ENCODE measurements at regions not wholly inside any gene's neighbourhood (a gene's known extent, or its start where the extent isn't known, plus 50 kb on each side); places are given as distances from the start of the nearest gene placed in this dataset.
A peak's percentile ranks its signal among the peaks of the same experiment; 100 is the strongest.

DNA sequence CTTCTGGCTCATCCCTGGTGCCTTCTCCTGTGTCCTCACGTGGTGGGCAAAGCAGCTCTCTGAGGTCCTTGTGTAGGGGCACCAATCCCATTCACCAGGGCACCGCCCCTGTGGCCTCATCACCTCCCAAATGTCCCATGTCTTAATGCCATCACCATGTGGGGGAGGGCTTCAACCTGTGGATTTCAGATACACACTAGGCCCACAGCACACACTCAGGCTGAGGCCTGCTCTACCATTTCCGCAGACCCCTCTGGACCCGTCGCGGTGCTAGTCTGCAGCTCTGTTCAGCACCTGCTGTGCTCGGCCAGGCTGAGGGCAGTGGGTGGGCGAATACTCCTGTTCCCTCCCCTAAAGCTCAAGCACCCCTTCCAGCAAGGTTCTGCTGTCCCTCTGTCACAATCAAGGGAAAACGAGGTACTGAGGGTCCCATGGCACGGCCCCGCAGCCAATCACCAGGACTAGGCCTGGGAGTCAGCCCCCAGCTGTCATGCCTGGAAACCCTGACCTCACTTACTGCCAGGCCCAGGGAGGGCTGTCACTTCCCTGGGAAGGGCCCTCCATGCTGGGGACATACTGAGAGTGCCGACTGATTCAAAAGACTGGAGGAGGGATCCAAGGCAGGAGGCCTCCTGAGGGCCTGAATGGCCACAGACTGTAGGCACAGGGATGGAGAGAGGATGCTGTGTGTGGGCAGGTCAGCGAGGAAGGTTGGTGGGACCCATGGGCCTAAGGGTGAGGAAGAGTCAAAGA is 123.8 kb upstream of the RET start:
- no peak for DNase-seq

DNA sequence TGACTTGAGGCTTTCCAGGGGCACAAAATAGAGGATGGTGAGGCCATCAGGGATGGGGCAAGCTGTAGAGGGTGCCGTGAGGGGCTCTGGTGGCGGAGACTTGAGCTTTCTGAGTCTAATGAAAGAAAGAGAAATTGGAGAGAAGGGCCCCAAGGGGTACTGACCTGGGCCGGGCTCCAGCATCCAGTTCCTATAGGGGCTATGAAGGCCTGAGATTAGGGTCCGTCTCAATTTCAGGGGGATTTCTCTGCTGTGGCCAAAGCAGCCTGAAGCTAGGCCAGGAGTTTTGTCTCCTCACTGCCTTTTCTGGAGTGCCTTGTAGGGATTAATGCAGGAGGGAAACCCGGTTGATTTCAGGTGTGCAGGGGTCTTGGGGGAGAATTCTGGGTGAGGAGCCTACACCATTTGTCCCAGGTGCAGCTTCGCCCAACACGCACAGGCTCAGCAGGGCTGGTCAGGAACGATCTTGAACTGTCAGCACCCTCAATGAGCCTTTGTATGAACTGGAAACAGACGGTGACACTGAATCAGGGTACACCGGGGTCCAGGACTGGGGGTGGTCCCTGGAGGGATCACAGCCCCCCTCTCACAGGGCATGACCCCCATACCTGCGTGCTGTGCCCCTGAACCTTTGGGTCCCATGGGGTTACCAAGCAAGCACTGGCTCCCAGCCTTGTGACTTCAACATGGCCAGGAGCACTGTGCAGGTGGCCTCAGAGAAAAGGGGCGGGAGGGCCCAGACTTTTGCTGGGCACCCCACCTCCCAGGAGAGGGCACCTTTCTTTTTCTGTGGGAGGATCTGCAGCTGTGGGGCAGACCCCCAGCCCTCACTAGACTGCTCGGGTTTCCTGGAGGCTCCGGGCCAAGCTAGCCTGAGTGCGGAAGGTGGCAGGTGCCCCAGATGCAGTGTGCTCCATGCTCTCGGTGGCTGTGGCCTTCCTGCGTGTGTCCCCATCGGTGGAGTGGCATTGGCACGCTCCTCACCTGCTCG is 122.9 kb upstream of the RET start:
- DNase-seq = no peak

DNA sequence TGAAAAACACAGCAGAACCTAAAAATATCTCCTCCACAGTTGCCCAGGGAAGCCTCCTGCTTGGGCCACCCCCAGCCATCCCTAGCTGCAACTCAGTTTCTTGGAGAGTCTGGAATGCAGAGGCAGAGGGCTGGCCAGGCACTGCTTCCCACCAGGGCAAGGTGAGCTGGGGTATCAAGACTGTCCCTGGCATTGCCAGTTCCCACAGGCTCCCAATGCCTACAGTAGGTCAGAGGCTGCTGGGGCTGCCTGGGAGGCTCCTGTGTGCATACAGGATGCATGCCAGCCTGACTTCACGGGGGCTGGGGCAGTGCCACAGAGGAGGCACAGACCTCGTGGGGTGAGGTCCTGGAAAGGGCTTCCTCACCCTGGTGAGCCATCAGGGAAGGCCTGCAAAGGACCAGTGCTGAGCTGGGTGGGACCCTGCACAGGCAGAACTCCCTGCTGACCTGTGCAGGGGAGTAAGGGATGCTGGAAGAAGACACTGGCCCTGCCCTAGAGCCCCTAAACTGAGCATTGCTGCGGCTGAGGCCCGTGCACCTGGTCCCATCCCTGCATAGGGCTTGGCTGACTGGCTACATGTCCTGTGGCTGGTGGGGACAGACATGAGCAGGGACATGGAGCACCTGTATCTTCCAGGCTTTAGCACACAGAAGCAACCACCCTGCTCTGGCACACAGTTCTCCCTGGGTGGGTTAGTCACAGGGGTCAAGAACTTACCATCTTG is 121.9 kb upstream of the RET start:
- DNase-seq = no peak

DNA sequence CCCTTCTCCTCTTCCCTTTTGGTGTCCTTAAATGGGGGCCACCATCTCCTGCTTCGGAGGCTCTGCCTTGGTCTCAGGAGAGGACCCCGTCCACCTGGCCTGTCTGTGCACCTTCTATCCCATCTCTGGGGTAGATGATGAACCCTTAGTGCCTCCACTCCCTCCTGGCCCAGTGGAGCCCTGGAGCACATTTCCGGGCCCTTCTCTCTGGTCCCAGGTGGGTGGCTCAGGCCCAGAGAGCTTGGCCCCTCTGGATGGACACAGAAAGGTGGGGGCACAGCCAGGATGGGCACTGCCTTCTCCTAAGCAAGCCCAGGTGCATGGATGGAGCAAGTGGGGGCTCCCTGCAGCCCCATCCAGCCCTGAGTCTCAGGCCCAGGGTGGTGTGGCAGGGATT is 121.4 kb upstream of the RET start:
- DNase-seq = no peak

DNA sequence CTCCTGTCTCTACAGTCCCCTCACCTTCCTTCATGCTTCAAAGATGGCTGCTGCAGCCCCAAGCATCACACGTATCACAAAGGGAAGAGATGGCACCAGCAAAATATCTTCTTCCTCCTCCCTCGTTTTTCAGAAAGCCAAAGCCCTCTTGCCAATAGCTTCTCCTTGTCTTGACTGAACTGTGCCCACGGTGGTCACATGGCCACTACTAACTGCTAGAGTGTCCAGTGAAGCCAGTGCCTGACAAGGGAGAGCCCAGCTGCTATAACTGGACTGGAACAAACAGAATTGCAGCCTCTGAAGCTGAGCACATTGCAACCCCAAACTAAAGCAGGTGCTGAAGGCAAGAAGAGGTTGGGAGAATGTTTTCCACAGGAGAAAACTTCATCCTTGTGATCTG is 120.8 kb upstream of the RET start:
- no peak for DNase-seq

DNA sequence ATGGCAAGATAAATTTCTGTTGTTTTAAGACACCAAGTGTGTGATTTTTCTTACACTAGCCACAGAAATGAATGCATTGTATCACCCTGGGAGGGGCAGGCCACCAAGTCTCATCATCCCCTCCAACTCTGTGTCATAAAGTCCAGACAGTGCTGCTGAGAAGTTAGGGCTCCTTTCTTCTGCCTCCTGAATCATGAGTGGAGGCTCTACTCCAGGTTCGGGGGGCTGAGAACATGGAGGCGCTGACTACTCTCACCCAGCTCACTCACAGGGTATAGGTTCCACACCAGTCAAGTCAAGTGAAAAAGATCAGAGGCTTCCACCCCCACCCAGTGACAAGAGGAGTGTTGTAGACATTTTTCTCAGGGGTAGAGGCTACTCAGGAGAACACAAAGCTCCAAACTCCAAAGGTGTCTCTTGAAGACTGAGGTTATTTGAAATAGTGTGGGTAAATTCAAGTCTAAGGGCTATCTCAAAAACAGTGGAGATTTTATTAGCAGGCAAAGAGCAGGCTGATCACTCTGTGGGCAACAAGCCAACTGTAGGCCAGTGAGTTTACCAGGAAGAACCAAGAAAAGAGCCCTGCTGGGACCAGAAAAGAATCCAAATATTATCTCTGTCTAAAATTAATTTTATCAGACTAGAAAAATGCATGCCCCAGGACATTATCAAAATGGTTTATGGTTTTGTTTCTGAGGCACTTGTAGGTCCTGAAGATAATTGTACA is 118.6 kb upstream of the RET start:
- DNase-seq = no peak

DNA sequence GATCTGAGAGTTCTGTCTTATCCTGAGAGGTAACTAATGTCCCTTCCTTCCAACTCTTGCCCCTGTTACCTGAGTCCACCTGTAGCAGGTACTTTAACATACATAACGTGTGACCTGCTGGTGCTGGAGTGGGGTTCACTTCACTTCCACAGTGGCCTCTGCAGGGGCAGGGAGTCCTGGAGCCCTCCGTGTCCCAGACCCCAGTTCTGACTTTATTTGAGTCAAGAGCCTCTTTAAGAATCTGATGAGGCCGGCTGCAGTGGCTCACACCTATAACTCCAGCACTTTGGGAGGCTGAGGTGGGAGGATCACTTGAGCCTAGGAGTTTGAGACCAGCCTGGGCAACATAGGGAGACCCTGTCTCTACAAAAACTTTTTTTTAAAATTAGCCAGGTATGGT is 117.0 kb upstream of the RET start:
- no peak for DNase-seq

DNA sequence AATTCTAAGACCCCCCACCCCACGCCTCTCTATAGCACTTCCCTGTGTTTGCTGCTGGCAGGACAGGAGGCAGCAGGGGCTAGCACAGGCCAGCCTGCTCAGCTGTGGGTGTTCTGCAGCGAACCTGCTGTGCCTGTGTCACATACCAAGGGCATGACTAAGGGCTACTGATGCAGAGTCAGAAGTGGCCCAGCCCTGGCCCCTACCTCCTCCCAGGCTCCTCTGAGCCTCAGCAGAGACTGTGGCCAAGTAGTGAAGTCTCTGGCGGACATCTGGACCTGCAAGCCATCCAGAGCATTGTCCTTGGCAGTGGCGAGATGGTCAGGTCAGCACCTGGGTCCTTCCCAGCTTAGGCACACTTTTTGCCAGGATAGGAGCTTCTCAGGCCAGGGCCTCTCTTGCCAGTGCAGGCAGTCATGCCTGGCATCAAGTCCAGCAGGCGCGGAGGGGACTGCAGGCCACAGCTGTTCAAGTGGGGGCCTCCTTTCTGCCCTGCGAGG is 116.3 kb upstream of the RET start:
- DNase-seq = peak; percentile 21

DNA sequence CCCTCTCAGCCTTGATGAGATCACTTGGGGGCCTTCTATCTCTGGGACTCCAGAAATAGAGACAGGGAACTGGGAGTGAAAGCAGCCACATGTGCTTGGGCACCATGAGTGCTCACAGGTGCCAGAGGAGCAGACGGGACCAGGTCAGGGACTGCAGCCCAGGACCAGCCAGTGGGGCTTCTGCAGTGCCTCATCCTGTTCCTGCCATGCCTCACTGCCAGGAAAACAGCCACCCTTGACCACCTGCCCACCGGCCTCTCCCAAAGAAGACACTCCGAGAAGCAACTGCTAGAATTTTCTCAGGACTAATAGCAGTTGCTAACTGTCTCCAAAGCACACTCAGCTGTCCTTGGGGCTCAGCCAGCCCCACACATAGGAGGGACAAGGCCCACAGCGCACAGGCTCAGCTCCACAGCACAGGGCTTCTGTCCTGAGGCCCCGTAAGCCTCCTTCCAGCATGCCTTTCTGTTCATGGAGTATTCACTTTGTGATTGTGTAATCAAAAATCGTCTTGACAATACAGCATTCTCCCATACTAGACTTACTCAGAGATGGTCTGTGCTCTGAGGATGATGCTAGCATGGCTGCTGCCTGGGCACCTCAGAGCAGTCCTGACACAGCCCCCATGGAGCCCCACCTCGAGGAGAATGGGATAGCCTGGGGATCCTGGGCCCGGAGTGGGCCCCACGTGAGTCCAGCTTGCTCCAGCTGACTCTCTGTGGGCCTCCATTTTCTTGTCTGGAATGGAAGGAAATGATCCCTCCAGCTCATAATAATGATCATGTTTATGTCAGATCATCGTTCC is 115.7 kb upstream of the RET start:
- DNase-seq = peak; percentile 32

DNA sequence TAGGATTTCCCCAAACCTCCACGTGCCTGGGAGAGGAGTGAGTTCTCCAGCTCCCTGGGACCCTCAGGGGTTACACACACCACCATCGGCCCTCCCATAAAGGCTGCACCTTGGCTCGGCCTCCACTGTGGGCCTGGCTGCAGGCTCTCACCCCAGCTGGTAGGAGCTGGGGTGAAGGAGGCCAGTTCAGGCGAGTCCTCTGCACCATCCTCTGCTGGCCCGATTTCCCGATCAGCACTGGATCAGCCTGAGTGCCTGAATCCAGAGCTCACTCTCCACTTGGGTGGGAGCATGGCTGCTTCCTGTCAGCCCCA is 115.1 kb upstream of the RET start:
- DNase-seq = no peak

DNA sequence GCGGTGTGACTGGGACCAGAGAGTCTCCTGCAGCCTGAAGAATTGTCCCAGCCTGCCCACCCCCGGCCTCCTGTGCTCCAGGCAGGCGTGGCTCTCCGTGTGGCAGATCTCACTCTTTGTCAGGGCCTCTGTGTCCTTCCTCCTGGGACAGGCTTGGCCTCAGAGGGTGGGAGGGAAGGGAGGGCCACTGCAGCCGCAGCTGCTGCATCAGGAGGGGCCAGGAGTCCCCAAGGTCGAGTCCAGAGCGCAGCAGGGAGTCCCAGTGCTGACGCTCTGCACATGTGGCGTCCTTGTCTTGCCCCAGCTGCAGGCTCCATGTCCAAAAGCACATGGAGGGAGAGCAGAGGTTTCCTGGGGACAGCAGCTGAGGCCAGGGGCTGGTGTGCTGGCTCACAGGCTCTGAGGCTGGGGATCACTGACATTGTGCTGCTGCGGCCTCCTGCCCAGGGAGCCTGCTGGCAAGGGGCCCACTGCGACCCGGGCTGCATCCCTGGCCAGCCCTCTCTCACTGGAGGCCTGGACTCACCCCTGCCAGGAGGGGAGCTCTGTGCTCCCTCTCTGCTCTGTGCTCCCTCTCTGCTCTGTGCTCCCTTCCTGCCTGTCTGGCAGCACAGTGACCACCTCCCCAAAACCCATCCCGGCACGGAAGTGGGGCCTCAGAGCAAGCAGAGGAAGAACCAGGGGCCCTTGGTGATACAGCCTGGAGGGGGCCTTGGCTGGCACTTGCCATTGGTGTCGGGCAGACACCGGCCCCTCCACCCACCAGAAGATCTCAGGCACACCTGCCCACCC is 114.6 kb upstream of the RET start:
- DNase-seq = no peak

DNA sequence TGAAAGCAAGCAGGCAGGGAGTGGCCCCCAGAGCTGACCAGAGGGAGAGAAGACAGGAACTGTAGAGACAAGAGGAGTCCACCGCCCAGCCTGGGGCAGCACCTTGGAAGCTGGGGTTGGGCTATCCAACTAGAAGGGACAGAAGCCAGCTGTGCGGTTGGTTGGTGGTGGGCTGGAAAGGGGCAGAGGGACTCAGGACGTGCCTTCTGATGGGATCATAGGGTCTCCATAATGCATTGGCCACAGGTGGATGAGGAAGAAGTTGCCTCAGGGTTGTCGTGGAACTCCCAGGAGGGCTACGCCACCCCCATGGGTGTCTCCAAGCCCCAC is 114.0 kb upstream of the RET start:
- DNase-seq = no peak

DNA sequence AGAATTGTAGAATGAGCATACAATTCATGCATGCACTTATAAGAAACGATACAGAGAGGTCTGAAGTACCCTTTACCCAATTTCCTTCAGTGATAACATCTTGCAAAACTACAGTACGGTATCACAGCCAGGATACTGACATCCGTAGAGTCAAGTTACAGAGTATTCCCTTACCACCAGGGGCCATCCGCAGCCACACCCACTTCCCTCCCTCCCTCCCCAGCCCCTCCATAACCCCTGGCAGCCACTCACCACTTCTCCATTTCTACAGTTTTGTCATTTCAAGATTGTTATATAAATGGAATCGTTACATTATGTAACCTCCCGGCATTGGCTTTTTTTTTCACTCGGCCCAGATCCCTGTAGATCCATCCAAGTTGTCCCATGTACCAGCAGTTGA is 113.6 kb upstream of the RET start:
- no peak for DNase-seq

DNA sequence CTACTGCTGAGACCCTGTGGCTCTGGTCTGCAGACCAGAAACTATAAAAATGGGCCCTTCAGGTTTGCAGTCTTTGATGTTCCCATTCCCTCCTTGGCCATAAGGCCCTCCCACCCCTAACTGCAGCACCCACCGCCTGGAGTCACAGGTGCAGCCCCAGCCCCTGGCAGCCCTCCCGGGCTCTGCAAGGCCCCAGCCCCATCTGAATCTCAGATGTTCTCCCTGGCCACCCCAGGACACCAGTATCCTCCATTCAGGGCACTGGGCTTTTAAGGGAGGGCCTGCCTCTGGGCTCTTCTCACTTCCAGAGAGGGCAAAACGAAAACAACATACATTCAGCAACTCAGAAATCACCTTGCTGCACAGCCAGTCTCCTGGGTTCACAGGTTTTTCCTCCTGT is 107.7 kb upstream of the RET start:
- no peak for DNase-seq

DNA sequence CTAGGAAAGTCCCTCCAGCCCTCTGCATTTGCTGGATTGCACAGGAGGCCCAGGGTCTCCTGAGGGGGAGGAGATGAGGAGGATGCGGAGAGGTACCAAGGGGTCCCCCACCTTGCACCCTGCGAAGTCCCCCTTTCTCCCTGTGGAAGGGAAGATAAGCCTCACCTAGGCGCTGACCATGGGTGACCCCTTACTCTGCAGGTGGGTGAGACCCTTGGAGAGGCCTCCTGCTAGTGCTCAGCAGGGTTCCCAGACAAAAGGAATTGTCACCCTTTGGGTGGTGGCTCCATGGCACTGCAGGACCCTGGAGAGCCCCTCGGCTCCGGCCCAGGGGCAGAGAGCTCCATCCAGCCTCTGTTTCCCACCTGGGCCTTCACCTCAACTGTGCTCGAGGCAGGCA is 107.0 kb upstream of the RET start:
- no peak for DNase-seq

DNA sequence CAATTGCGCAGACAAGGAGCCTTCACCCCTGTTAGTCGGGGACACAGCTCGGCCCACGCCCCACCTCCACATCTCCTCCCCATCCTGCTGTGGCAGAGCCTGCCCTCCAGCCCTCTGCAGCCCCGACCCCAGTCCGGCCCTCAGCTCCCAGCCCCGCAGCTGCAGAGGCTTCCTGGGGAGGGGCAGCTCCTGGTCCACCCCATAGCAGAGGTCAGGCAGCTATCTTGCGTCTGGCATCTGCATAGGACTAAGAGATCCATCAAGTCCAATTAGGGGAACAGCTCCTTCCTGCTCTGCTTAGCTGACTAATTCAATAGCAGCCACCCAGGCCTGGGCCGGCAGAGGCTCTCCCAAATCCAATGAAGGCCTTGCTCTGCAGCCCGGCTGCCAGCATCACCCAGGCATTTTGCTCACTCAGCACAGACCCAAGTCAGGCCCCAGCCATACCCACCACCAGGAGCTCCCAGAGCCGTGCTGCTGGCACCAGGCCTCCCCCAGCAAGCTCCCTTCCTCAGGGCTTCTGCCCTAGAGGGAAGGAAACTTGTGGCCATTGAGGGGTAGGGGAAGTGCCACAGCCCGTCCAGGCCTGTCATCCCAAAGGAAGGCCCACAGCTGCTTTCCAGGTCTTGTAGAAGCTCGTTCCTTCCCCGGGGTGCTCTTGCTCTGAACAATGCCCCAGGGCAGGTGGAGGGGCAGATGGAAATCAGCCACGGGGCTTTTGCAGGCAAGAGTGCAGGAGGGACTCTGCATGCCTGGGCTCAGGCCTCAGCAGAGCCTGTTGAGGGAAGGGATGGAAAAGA is 106.2 kb upstream of the RET start:
- DNase-seq = no peak

DNA sequence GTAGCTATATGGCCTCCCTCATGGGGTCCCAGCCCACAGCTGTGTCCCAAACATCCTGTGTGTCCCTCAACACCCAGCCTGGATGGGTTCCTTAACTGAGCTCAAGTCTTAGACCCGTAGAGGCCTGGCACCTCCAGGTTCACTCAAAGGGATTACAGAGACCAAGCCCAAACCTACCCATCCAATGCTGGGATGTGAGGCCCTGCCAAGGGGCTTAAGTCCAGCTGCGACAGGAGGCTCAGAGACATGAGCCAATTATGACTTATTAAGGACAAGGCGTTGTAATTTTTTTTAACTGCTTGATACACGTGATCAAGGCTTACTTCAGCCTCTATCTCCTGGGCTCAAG is 105.6 kb upstream of the RET start:
- DNase-seq = no peak

DNA sequence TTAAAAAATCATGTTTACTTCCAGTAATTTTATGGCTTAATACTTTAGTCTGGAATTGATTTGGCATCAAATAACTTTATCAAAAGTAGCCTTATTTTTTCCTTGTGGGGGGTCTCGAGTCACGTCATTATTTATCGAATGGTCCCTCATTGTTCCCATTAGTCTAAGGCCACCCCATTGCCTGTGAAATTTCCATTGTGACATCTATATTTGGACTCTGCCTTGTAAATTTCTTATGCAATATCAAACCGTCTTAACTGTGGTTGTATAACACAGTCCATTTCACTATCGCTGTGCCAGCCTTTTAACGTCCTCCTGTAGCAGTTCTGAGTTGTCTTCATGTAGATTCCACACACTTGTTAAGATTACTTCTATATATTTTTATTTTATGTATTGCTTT is 103.9 kb upstream of the RET start:
- no peak for DNase-seq

DNA sequence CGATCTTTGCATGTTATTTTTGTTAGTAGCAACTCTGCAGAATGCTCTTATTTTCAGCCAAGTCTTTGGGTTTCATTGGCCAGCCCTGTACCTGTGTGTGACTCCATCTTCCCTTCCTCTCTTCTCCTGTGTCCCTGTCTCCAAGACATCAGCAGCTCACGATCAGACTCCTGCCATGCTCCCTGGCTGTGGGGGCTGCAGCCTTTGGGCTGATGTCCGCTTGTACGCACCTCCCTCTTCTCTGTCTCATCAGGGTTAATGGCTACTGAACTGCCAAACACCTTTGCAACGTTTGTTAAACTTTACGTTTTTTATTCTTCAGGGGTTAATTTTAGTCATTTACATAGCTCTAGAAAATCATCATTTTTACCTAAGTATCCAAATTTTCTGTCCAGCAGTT is 103.5 kb upstream of the RET start:
- no peak for DNase-seq

DNA sequence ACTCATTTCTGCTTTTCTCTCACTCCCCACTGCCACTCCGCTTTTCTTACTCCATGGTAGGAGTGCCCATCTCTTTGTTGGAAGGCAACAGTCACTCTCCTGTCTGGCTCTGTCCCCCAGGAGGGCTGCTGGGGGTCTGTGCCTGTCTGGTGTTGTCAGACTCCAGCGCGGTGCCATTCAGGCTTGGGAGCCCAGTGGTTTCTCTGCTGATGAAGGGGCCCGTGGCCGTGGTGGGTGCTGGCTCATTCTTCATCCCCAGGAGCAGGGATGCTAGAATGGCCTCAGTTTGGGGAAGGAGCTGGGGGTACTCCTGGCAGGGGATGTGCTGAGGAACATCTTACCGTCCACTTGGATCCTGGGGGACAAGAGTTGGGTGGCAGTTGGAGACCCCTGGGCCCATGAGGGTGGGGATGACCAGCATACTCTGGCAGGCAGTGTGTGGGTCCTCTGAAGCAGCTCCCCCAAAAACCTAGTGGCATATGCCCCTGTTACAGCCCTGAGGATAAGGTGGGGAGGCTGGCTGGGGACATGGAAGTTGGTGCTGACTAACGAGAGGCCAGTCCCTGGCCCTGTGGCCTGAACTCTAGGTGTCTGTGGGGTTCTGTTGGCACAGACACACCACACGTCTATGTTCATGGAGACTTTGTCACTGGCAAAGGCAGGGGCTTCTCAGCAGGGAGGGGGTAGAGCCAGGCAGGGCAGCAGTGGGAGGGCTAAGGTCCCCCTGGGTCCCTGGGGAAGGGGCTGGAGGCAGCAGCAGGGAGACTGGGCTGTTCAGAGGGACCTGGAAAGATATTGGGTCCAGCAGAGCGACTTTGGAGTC is 102.8 kb upstream of the RET start:
- no peak for DNase-seq

All from RPMI8226 (cell line).